Osteoblast (primary cell): ENCODE measurements at regions not wholly inside any gene's neighbourhood (a gene's known extent, or its start where the extent isn't known, plus 50 kb on each side); places are given as distances from the start of the nearest gene placed in this dataset.

Experiments
- DNase-seq: peaks from one replicate; pipeline ENCODE4 v3.0.0; 2011; ENCODE audit warnings: low spot score, mixed read lengths; ENCODE audit not compliant: insufficient read length; ENCODE audit errors: missing footprints
- H2AFZ ChIP-seq: 2 replicates; pipeline ENCODE4 v1.6.0; 2011; ENCODE audit warnings: mild to moderate bottlenecking, low read length
- H3K27ac ChIP-seq: 2 replicates; pipeline ENCODE4 v1.5.1; 2011; ENCODE audit warnings: mild to moderate bottlenecking, low read depth, low read length, moderate library complexity
- H3K27me3 ChIP-seq: 2 replicates; pipeline ENCODE4 v1.6.0; 2012; ENCODE audit warnings: mild to moderate bottlenecking, control low read depth, inconsistent platforms, low read length, moderate library complexity; ENCODE audit not compliant: insufficient read depth
- H3K36me3 ChIP-seq: 2 replicates; pipeline ENCODE4 v1.5.1; 2011; ENCODE audit warnings: mild to moderate bottlenecking, low read length, control low read depth, moderate library complexity; ENCODE audit not compliant: insufficient read depth
- H3K4me1 ChIP-seq: 2 replicates; pipeline ENCODE4 v1.5.1; 2011; ENCODE audit warnings: mild to moderate bottlenecking, low read length, control low read depth, moderate library complexity; ENCODE audit not compliant: insufficient read depth
- H3K4me2 ChIP-seq: 2 replicates; pipeline ENCODE4 v1.6.0; 2011; ENCODE audit warnings: mild to moderate bottlenecking, low read length; ENCODE audit not compliant: insufficient read depth
- H3K4me3 ChIP-seq: fragments of 200-600 bp; sonication (generic); 3 replicates; pipeline ENCODE4 v1.5.1; 2012; ENCODE audit warnings: mild to moderate bottlenecking, low read length, inconsistent platforms; ENCODE audit not compliant: insufficient read depth
- H3K79me2 ChIP-seq: 2 replicates; pipeline ENCODE4 v1.6.0; 2012; ENCODE audit warnings: mild to moderate bottlenecking, low read length, control low read depth, inconsistent platforms; ENCODE audit not compliant: insufficient read depth
- H3K9me3 ChIP-seq: 2 replicates; pipeline ENCODE4 v1.5.1; 2011; ENCODE audit warnings: low read depth, low read length, control low read depth
- H4K20me1 ChIP-seq: 2 replicates; pipeline ENCODE4 v1.6.0; 2012; ENCODE audit warnings: mild to moderate bottlenecking, low read length, control low read depth; ENCODE audit not compliant: insufficient read depth
- CTCF ChIP-seq: IDR thresholded peaks from 2 replicates; pipeline ENCODE4 v1.5.1; 2011; ENCODE audit warnings: mild to moderate bottlenecking, low read depth, low read length, moderate library complexity; ENCODE audit errors: extremely low read depth

GRCh38 chr18:69128566-69128965, 272.1 kb upstream of the DOK6 start:
- Histone ChIP-seq H2AFZ (no peak overlapping the region), H4K20me1 (no peaks in the 10 kb centered on the region), H3K27me3 (no peaks in the 10 kb centered on the region), H3K79me2 (no peaks in the 10 kb centered on the region), H3K4me2 (no peak overlapping the region), H3K4me1 (no peaks in the 10 kb centered on the region), H3K9me3 (no peaks in the 10 kb centered on the region), H3K4me3 (no peak overlapping the region), H3K27ac (no peak overlapping the region), H3K36me3 (no peaks in the 10 kb centered on the region)
- TF ChIP-seq CTCF = no peak
- DNase-seq = no peak

- Histone ChIP-seq H2AFZ (no peak overlapping the region), H3K36me3 (no peaks in the 10 kb centered on the region), H3K4me1 (no peaks in the 10 kb centered on the region), H3K9me3 (no peaks in the 10 kb centered on the region), H3K27me3 (no peaks in the 10 kb centered on the region), H3K4me2 (no peak overlapping the region), H3K79me2 (no peaks in the 10 kb centered on the region), H3K4me3 (no peak overlapping the region), H3K27ac (no peak overlapping the region), H4K20me1 (no peaks in the 10 kb centered on the region)
- no peak for TF ChIP-seq CTCF
- no peak for DNase-seq
Measured at GRCh38 chr18:69128978-69129377, 271.7 kb upstream of the DOK6 start.

- no peak for TF ChIP-seq CTCF
- H3K27ac ChIP-seq = no peak overlapping the region
- no peak for DNase-seq
- no peak overlapping the region for H3K4me3 ChIP-seq
- H3K4me2 ChIP-seq = no peak overlapping the region
- H3K36me3 ChIP-seq = no peaks in the 10 kb centered on the region
- no peak overlapping the region for H2AFZ ChIP-seq
- H3K27me3 ChIP-seq = no peaks in the 10 kb centered on the region
- no peaks in the 10 kb centered on the region for H4K20me1 ChIP-seq
- no peaks in the 10 kb centered on the region for H3K79me2 ChIP-seq
- H3K9me3 ChIP-seq = no peaks in the 10 kb centered on the region
- H3K4me1 ChIP-seq = no peaks in the 10 kb centered on the region
Measured at GRCh38 chr18:69138088-69138487, 262.6 kb upstream of the DOK6 start.

- Histone ChIP-seq H3K4me3 (no peak overlapping the region), H3K36me3 (no peaks in the 10 kb centered on the region), H4K20me1 (no peaks in the 10 kb centered on the region), H3K27me3 (no peaks in the 10 kb centered on the region), H3K4me1 (no peaks in the 10 kb centered on the region), H3K79me2 (no peaks in the 10 kb centered on the region), H3K4me2 (no peak overlapping the region), H3K9me3 (no peaks in the 10 kb centered on the region), H2AFZ (no peak overlapping the region), H3K27ac (no peak overlapping the region)
- TF ChIP-seq CTCF = no peak
- DNase-seq = no peak
Measured at GRCh38 chr18:69143084-69143483, 257.6 kb upstream of the DOK6 start.
